SK-N-SH treated with all-trans-retinoic acid at 6 μM for 48 hours (cell line): ENCODE measurements at regions not wholly inside any gene's neighbourhood (a gene's known extent, or its start where the extent isn't known, plus 50 kb on each side); places are given as distances from the start of the nearest gene placed in this dataset.

ENCODE experiments used
- ATAC-seq: fragments of 200-7000 bp; cut with Tn5 transposase; 3 replicates; pipeline ENCODE4 v1.9.1; 2020; ENCODE audit warnings: mild to moderate bottlenecking, moderate library complexity
- ARNTL ChIP-seq: fragments of 450-650 bp; formaldehyde crosslinking; IDR thresholded peaks from 2 replicates; pipeline ENCODE4 v1.5.0; 2020; ENCODE audit warnings: low read depth, mild to moderate bottlenecking, moderate library complexity, borderline replicate concordance
- BACH2 ChIP-seq: fragments of 250-450 bp; sonication (Bioruptor Pico); IDR thresholded peaks from 2 replicates; pipeline ENCODE4 v1.9.0; 2021; ENCODE audit warnings: mild to moderate bottlenecking, borderline replicate concordance
- CSDC2 ChIP-seq: fragments of 250-450 bp; sonication (Bioruptor Pico); IDR thresholded peaks from 2 replicates; pipeline ENCODE4 v1.5.0; 2020; ENCODE audit warnings: mild to moderate bottlenecking, moderate library complexity
- GLIS3 ChIP-seq: fragments of 250-450 bp; sonication (Bioruptor Pico); IDR thresholded peaks from 2 replicates; pipeline ENCODE4 v1.5.0; 2020; ENCODE audit warnings: mild to moderate bottlenecking, moderate library complexity
- ISL1 ChIP-seq: fragments of 250-450 bp; sonication (Bioruptor Pico); IDR thresholded peaks from 2 replicates; pipeline ENCODE4 v2.1.2; 2022; ENCODE audit warnings: mild to moderate bottlenecking, moderate library complexity
- OSR1 ChIP-seq: fragments of 250-450 bp; sonication (Bioruptor Pico); IDR thresholded peaks from 2 replicates; pipeline ENCODE4 v1.8.0; 2022; ENCODE audit warnings: moderate library complexity, mild to moderate bottlenecking, inconsistent platforms
- PPARA ChIP-seq: fragments of 250-450 bp; sonication (Bioruptor Pico); IDR thresholded peaks from 2 replicates; pipeline ENCODE4 v1.5.0; 2020; ENCODE audit warnings: mild to moderate bottlenecking, borderline replicate concordance
- RARB ChIP-seq: fragments of 250-450 bp; sonication (Bioruptor Pico); IDR thresholded peaks from 2 replicates; pipeline ENCODE4 v1.8.0; 2021; ENCODE audit warnings: mild to moderate bottlenecking, moderate library complexity
- TCF4 ChIP-seq: fragments of 250-450 bp; sonication (Bioruptor Pico); IDR thresholded peaks from 2 replicates; pipeline ENCODE4 v1.8.0; 2021; ENCODE audit warnings: mild to moderate bottlenecking, moderate library complexity, borderline replicate concordance
- TOX ChIP-seq: fragments of 250-450 bp; sonication (Bioruptor Pico); IDR thresholded peaks from 2 replicates; pipeline ENCODE4 v1.8.0; 2021; ENCODE audit warnings: mild to moderate bottlenecking, moderate library complexity, borderline replicate concordance
- ZC3H10 ChIP-seq: fragments of 250-450 bp; sonication (Bioruptor Pico); IDR thresholded peaks from 2 replicates; pipeline ENCODE4 v1.5.1; 2021; ENCODE audit warnings: mild to moderate bottlenecking, moderate library complexity
- ZFP3 ChIP-seq: fragments of 250-450 bp; sonication (Bioruptor Pico); IDR thresholded peaks from 2 replicates; pipeline ENCODE4 v1.5.0; 2020; ENCODE audit warnings: mild to moderate bottlenecking, moderate library complexity
- ZNF565 ChIP-seq: fragments of 450-650 bp; formaldehyde crosslinking; conservative IDR thresholded peaks from 2 replicates; pipeline ENCODE4 v1.5.0; 2020; ENCODE audit warnings: low read depth, mild to moderate bottlenecking, moderate library complexity
- ZNF8 ChIP-seq: fragments of 450-650 bp; formaldehyde crosslinking; IDR thresholded peaks from 2 replicates; pipeline ENCODE4 v1.5.0; 2020; ENCODE audit warnings: mild to moderate bottlenecking, moderate library complexity
- TF ChIP-seq, protein P1 (sequence below): fragments of 250-450 bp; sonication (Bioruptor Pico); IDR thresholded peaks from 2 replicates; pipeline ENCODE4 v1.5.1; 2021; ENCODE audit warnings: mild to moderate bottlenecking, moderate library complexity
- TF ChIP-seq, protein P2 (sequence below): fragments of 250-450 bp; sonication (Bioruptor Pico); IDR thresholded peaks from 2 replicates; pipeline ENCODE4 v1.8.0; 2020; ENCODE audit warnings: mild to moderate bottlenecking, moderate library complexity, borderline replicate concordance
- TF ChIP-seq, protein P3 (sequence below): fragments of 250-450 bp; sonication (Bioruptor Pico); IDR thresholded peaks from 2 replicates; pipeline ENCODE4 v1.5.0; 2020; ENCODE audit warnings: mild to moderate bottlenecking, moderate library complexity
- TF ChIP-seq, protein P4 (sequence below): fragments of 250-450 bp; sonication (Bioruptor Pico); IDR thresholded peaks from 2 replicates; pipeline ENCODE4 v1.8.0; 2021; ENCODE audit warnings: low read depth, mild to moderate bottlenecking, moderate library complexity, borderline replicate concordance

DNA sequence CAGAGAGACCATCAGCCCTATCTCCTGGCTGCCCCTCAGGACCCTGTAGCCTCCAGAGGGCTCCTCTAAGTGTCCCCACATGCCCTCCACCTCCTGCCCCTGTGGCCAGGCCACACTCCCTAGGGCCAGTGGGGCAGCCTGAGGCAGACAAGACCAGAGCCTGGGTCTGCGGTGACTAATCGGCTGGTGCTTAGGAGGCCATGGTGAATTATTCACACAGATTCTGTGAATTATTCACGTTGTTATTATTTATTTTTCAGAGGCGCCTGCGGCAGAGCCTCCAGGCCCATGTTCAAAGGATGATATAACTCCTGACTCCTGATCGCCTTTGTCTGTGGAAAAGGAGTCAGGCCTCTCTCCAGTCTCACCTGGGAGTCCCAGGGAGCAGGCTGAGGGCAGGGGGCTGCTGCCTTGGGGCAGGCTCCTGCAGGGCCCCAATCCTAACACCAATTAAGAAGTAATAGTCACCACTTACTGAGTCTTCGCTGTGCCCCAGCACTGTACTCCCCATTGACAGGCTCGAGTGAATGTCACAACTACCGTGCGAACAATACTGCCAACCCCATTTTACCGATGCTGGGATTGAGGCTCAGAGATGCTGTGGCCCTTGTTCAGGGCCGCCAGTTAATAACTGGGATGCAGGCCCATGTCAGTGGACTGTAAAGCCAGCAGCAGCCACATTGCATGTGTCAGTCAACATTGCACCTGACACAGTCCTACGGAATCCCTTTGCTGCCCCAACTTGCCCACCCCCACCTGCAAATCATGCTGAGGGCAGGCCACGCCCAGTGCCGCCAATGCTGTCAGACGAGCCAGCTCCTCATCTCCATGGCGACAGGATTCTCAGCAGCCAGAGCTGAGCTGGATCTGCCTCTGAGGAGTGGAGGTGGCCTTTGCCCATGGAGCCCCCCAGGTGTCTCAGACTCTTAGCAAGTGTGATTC is 94.9 kb downstream of the PCDH1 start:
- TF ChIP-seq PPARA (CRISPR knock-in tag), result no peak
- no peak for TF ChIP-seq ZFP3 (CRISPR knock-in tag)
- no peak for TF ChIP-seq BACH2 (CRISPR knock-in tag)
- TF ChIP-seq, protein P1, sequence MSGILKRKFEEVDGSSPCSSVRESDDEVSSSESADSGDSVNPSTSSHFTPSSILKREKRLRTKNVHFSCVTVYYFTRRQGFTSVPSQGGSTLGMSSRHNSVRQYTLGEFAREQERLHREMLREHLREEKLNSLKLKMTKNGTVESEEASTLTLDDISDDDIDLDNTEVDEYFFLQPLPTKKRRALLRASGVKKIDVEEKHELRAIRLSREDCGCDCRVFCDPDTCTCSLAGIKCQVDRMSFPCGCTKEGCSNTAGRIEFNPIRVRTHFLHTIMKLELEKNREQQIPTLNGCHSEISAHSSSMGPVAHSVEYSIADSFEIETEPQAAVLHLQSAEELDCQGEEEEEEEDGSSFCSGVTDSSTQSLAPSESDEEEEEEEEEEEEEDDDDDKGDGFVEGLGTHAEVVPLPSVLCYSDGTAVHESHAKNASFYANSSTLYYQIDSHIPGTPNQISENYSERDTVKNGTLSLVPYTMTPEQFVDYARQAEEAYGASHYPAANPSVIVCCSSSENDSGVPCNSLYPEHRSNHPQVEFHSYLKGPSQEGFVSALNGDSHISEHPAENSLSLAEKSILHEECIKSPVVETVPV (CRISPR knock-in tag), result no peak
- TF ChIP-seq, protein P2, sequence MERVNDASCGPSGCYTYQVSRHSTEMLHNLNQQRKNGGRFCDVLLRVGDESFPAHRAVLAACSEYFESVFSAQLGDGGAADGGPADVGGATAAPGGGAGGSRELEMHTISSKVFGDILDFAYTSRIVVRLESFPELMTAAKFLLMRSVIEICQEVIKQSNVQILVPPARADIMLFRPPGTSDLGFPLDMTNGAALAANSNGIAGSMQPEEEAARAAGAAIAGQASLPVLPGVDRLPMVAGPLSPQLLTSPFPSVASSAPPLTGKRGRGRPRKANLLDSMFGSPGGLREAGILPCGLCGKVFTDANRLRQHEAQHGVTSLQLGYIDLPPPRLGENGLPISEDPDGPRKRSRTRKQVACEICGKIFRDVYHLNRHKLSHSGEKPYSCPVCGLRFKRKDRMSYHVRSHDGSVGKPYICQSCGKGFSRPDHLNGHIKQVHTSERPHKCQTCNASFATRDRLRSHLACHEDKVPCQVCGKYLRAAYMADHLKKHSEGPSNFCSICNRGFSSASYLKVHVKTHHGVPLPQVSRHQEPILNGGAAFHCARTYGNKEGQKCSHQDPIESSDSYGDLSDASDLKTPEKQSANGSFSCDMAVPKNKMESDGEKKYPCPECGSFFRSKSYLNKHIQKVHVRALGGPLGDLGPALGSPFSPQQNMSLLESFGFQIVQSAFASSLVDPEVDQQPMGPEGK, result no peak
- TF ChIP-seq, protein P3, sequence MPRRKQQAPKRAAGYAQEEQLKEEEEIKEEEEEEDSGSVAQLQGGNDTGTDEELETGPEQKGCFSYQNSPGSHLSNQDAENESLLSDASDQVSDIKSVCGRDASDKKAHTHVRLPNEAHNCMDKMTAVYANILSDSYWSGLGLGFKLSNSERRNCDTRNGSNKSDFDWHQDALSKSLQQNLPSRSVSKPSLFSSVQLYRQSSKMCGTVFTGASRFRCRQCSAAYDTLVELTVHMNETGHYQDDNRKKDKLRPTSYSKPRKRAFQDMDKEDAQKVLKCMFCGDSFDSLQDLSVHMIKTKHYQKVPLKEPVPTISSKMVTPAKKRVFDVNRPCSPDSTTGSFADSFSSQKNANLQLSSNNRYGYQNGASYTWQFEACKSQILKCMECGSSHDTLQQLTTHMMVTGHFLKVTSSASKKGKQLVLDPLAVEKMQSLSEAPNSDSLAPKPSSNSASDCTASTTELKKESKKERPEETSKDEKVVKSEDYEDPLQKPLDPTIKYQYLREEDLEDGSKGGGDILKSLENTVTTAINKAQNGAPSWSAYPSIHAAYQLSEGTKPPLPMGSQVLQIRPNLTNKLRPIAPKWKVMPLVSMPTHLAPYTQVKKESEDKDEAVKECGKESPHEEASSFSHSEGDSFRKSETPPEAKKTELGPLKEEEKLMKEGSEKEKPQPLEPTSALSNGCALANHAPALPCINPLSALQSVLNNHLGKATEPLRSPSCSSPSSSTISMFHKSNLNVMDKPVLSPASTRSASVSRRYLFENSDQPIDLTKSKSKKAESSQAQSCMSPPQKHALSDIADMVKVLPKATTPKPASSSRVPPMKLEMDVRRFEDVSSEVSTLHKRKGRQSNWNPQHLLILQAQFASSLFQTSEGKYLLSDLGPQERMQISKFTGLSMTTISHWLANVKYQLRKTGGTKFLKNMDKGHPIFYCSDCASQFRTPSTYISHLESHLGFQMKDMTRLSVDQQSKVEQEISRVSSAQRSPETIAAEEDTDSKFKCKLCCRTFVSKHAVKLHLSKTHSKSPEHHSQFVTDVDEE (CRISPR knock-in tag), result no peak
- no peak for TF ChIP-seq ISL1 (CRISPR knock-in tag)
- no peak for ATAC-seq

GRCh38 chr5:141781910-141782309 is 96.3 kb downstream of the PCDH1 start:
- ATAC-seq, result no peak
- no peak for TF ChIP-seq ZNF8 (CRISPR knock-in tag)
- TF ChIP-seq CSDC2, result no peak
- TF ChIP-seq TCF4 (CRISPR knock-in tag), result no peak
- no peak for TF ChIP-seq ARNTL (CRISPR knock-in tag)
- no peak for TF ChIP-seq ISL1 (CRISPR knock-in tag)

GRCh38 chr5:141780952-141781781 is 97.0 kb downstream of the PCDH1 start:
- no peak for ATAC-seq
- TF ChIP-seq OSR1 (CRISPR knock-in tag) (no peak), ZNF565 (no peak), GLIS3 (CRISPR knock-in tag) (no peak), RARB (CRISPR knock-in tag) (no peak), ZNF8 (CRISPR knock-in tag) (no peak), TCF4 (CRISPR knock-in tag) (no peak), PPARA (CRISPR knock-in tag) (no peak), TOX (CRISPR knock-in tag) (no peak), ZFP3 (CRISPR knock-in tag) (no peak), ZC3H10 (CRISPR knock-in tag) (no peak), BACH2 (CRISPR knock-in tag) (no peak)
- TF ChIP-seq, protein P4, sequence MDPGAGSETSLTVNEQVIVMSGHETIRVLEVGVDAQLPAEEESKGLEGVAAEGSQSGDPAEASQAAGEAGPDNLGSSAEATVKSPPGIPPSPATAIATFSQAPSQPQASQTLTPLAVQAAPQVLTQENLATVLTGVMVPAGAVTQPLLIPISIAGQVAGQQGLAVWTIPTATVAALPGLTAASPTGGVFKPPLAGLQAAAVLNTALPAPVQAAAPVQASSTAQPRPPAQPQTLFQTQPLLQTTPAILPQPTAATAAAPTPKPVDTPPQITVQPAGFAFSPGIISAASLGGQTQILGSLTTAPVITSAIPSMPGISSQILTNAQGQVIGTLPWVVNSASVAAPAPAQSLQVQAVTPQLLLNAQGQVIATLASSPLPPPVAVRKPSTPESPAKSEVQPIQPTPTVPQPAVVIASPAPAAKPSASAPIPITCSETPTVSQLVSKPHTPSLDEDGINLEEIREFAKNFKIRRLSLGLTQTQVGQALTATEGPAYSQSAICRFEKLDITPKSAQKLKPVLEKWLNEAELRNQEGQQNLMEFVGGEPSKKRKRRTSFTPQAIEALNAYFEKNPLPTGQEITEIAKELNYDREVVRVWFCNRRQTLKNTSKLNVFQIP (CRISPR knock-in tag), result no peak
